ENCODE measurements at regions not wholly inside any gene's neighbourhood (a gene's known extent, or its start where the extent isn't known, plus 50 kb on each side); places are given as distances from the start of the nearest gene placed in this dataset.
"Not testable (repeated sequence)": the region's sequence is repeated elsewhere in the genome, so short reads cannot be mapped to it uniquely, and the experiment has no call there.

GRCh38 chr5:91668261-91668660, 285.1 kb upstream of the ARRDC3 start:
- DNase-seq: no peak

GRCh38 chr5:91652678-91653077, 269.6 kb upstream of the ARRDC3 start:
- DNase-seq: no peak

GRCh38 chr5:91651704-91652103, 268.6 kb upstream of the ARRDC3 start:
- DNase-seq: no peak

- DNase-seq: no peak
These were observed 262.2 kb upstream of the ARRDC3 start for GRCh38 chr5:91645347-91645746.

- no peak for DNase-seq
These were observed 260.7 kb upstream of the ARRDC3 start for GRCh38 chr5:91643797-91644196.

GRCh38 chr5:91642581-91642980, 259.5 kb upstream of the ARRDC3 start:
- DNase-seq: no peak

GRCh38 chr5:91641730-91642350, 258.7 kb upstream of the ARRDC3 start:
- no peak for DNase-seq

- DNase-seq: no peak
These were observed 256.6 kb upstream of the ARRDC3 start for GRCh38 chr5:91639744-91640143.

GRCh38 chr5:91638010-91638409, 254.9 kb upstream of the ARRDC3 start:
- DNase-seq: no peak

GRCh38 chr5:91635950-91636734, 253.0 kb upstream of the ARRDC3 start:
- DNase-seq: no peak

- DNase-seq: no peak
These were observed 249.8 kb upstream of the ARRDC3 start for GRCh38 chr5:91632871-91633270.

GRCh38 chr5:91611746-91612145, 228.6 kb upstream of the ARRDC3 start:
- DNase-seq: no peak

GRCh38 chr5:91607675-91608074, 224.6 kb upstream of the ARRDC3 start:
- no peak for DNase-seq

- DNase-seq: no peak
These were observed 216.7 kb upstream of the ARRDC3 start for GRCh38 chr5:91599863-91600262.

- peak in 1 of 56 donors; percentile 1 for DNase-seq
These were observed 215.1 kb upstream of the ARRDC3 start for GRCh38 chr5:91598216-91598615.

GRCh38 chr5:91595424-91595823, 212.3 kb upstream of the ARRDC3 start:
- DNase-seq: peak in 8 of 56 donors; percentile 4 to 66 (median 14)

- DNase-seq: no peak
These were observed 208.0 kb upstream of the ARRDC3 start for GRCh38 chr5:91591076-91591475.

- DNase-seq: no peak
These were observed 203.1 kb upstream of the ARRDC3 start for GRCh38 chr5:91586232-91586631.

GRCh38 chr5:91584352-91584751, 201.2 kb upstream of the ARRDC3 start:
- DNase-seq: no peak

- DNase-seq: not testable (repeated sequence)
These were observed 182.9 kb upstream of the ARRDC3 start for GRCh38 chr5:91566012-91566411.

GRCh38 chr5:91562922-91563321, 179.8 kb upstream of the ARRDC3 start:
- no peak for DNase-seq

GRCh38 chr5:91541696-91542095, 158.6 kb upstream of the ARRDC3 start:
- DNase-seq: peak in 4 of 56 donors; percentile 2 to 7 (median 6)

- no peak for DNase-seq
These were observed 155.1 kb upstream of the ARRDC3 start for GRCh38 chr5:91538179-91538578.

All from nucleus accumbens (tissue), 56 donors.